ENCODE measurements at regions not wholly inside any gene's neighbourhood (a gene's known extent, or its start where the extent isn't known, plus 50 kb on each side); places are given as distances from the start of the nearest gene placed in this dataset.

GRCh38 chr6:14216946-14217684 is 99.5 kb downstream of the CD83 start:
- Histone ChIP-seq H4K20me1 (ENCODE audit: control insufficient read depth, insufficient read depth, low read depth, low read length) (no peaks in the 10 kb centered on the region), H3K4me2 (ENCODE audit: low read length) (no peak overlapping the region), H3F3A (ENCODE audit: control insufficient read depth, insufficient read depth) (no peaks in the 10 kb centered on the region), H3K79me2 (ENCODE audit: control insufficient read depth, low read length) (no peaks in the 10 kb centered on the region), H3K27ac (ENCODE audit: low read depth, low read length) (no peak overlapping the region), H3K4me1 (ENCODE audit: control insufficient read depth, low read length) (no peaks in the 10 kb centered on the region), H3K4me3 (ENCODE audit: low read length) (no peak overlapping the region), H3K36me3 (ENCODE audit: control insufficient read depth, low read length) (no peaks in the 10 kb centered on the region), H3K27me3 (ENCODE audit: control insufficient read depth, low read length) (no peaks in the 10 kb centered on the region), H3K9me3 (ENCODE audit: control insufficient read depth, insufficient read depth, low read length) (no peaks in the 10 kb centered on the region), H3K9me2 (replicated peaks; ENCODE audit: control insufficient read depth, low read length) (no peaks in the 10 kb centered on the region)
- no peak for TF ChIP-seq EZH2phosphoT487 (IDR thresholded peaks at IDR 0.05; ENCODE audit: borderline replicate concordance, low read length)
- TF ChIP-seq CTCF (IDR thresholded peaks at IDR 0.05; ENCODE audit: low read depth, low read length, poor library complexity, severe bottlenecking): no peak

DNA sequence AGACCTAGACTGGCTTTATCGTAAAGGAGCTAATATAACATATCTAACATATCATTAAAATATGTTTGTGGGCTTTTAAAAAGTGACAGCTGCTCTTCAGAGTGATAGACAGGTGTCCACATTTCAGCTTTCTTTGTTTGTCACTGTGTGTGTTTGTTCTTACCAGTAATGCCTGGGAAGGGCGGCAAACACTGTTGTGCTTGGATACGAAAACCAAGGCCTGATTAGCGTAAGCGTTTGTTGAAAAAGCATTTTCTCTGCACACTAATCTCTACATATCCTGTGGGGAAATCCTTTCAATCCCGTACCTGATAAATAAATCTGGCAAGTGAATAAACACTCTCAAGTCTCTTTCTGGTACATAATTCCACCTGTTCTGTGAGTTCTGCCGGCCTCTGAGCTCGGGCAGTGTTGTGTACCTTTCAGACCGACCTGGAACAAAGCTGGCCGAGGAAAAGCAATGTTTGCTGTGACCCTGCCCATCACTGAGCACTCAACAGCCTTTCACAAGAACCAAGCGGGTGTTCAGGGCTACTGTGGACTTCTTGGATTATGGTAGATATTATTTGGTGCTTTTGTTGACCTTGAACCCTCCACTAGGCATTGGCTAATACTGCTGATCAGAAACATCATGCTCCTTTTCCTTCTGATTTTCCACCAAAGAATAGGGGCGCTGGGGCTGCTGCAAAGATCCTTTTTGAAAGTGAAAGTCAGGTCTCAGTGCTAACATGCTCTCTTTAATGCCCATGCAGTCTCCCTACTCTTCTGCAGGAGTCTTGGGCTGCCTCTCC is 100.4 kb downstream of the CD83 start:
- H3K79me2 ChIP-seq (ENCODE audit: control insufficient read depth, low read length): no peaks in the 10 kb centered on the region

DNA sequence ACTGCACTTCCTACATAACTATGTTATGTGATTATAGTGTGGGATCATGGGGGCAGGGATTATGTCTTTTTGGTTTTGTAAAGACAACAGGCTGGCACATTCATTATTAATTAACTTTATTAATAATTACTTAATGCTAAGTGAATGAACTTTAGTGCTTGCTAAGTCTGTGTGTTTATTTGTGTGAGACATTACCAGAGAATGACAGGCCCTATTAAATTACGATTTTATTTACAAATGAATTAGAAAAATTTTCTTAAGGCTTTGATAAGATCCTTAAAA is 100.9 kb downstream of the CD83 start:
- H3K9me2 ChIP-seq (replicated peaks; ENCODE audit: control insufficient read depth, low read length): no peaks in the 10 kb centered on the region
- no peaks in the 10 kb centered on the region for H3K36me3 ChIP-seq (ENCODE audit: control insufficient read depth, low read length)
- TF ChIP-seq EZH2phosphoT487 (IDR thresholded peaks at IDR 0.05; ENCODE audit: borderline replicate concordance, low read length) (no peak), CTCF (IDR thresholded peaks at IDR 0.05; ENCODE audit: low read depth, low read length, poor library complexity, severe bottlenecking) (no peak)
- H3F3A ChIP-seq (ENCODE audit: control insufficient read depth, insufficient read depth): no peaks in the 10 kb centered on the region
- no peaks in the 10 kb centered on the region for H3K4me1 ChIP-seq (ENCODE audit: control insufficient read depth, low read length)
- no peak overlapping the region for H3K4me3 ChIP-seq (ENCODE audit: low read length)
- no peaks in the 10 kb centered on the region for H3K27me3 ChIP-seq (ENCODE audit: control insufficient read depth, low read length)
- no peak overlapping the region for H3K4me2 ChIP-seq (ENCODE audit: low read length)
- H4K20me1 ChIP-seq (ENCODE audit: control insufficient read depth, insufficient read depth, low read depth, low read length): no peaks in the 10 kb centered on the region
- no peaks in the 10 kb centered on the region for H3K9me3 ChIP-seq (ENCODE audit: control insufficient read depth, insufficient read depth, low read length)
- H3K79me2 ChIP-seq (ENCODE audit: control insufficient read depth, low read length): no peaks in the 10 kb centered on the region
- H3K27ac ChIP-seq (ENCODE audit: low read depth, low read length): no peak overlapping the region

More for the DNA sequence above, 100.4 kb downstream of the CD83 start:
- H3K36me3 ChIP-seq (ENCODE audit: control insufficient read depth, low read length): no peaks in the 10 kb centered on the region
- H4K20me1 ChIP-seq (ENCODE audit: control insufficient read depth, insufficient read depth, low read depth, low read length): no peaks in the 10 kb centered on the region
- H3K4me1 ChIP-seq (ENCODE audit: control insufficient read depth, low read length): no peaks in the 10 kb centered on the region
- H3K4me2 ChIP-seq (ENCODE audit: low read length): no peak overlapping the region
- H3K9me3 ChIP-seq (ENCODE audit: control insufficient read depth, insufficient read depth, low read length): no peaks in the 10 kb centered on the region
- TF ChIP-seq EZH2phosphoT487 (IDR thresholded peaks at IDR 0.05; ENCODE audit: borderline replicate concordance, low read length) (no peak), CTCF (IDR thresholded peaks at IDR 0.05; ENCODE audit: low read depth, low read length, poor library complexity, severe bottlenecking) (no peak)
- H3K27ac ChIP-seq (ENCODE audit: low read depth, low read length): no peak overlapping the region
- no peaks in the 10 kb centered on the region for H3K27me3 ChIP-seq (ENCODE audit: control insufficient read depth, low read length)
- H3K9me2 ChIP-seq (replicated peaks; ENCODE audit: control insufficient read depth, low read length): no peaks in the 10 kb centered on the region
- H3K4me3 ChIP-seq (ENCODE audit: low read length): no peak overlapping the region
- H3F3A ChIP-seq (ENCODE audit: control insufficient read depth, insufficient read depth): no peaks in the 10 kb centered on the region
